EH (cell line): ENCODE measurements at regions not wholly inside any gene's neighbourhood (a gene's known extent, or its start where the extent isn't known, plus 50 kb on each side); places are given as distances from the start of the nearest gene placed in this dataset.

Source experiments
- DNase-seq: peaks from one replicate; pipeline ENCODE4 v3.0.0-alpha.2; 2015; ENCODE audit warnings: low read depth

DNA sequence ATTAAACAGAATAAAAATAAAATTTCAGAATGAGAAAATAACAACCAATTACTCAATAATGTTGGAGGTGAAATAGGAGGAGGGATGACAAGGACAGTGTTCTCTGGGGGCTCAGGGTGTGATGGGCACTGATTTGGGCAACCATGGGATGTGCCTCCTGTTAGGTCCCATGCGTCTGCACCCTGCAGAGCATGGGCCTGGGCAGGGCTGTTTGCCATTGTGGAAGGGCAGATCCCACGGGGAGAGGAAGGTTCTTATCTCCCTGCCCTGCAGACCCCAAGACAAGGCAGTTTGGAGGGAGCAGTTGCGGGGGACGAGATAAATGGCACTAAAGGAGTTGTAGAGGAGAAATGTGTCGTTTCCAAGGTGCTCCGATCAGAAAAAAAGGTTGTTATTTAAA lies 206.3 kb downstream of the THBS2 start:
- DNase-seq = no peak

DNA sequence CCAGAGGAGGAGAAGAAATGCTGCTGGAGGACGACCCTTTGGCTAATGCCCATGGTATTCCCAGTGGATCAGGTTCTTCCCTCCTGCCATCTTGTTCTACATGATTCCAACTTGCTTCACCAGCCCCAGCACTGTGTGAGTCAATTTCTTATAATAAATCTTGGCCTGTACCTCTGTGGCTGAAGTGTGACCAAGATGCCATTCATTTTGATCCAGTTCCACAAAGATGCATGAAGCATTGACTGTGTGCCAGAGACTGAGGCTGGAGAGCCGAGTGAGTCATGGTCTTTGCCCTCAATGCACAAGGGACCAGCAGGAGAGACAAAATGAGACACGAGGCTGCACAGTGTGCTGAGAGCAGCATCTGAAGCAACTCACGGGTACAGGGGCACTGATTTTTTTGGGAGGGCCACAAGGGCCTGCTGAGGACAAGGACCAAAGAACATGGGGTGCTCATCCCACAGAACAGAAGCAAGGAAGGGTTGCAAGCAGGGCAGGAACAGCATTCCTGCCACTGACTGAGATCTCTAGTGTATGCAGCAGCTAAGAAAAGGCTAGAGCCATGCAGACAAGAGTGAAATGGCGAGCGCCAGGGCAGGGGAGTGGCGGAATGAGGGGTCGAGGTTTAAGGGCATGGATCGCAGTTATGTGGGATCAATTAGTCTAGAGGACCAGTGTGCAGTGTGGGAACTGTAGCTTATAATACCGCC lies 207.0 kb downstream of the THBS2 start:
- DNase-seq = peak; percentile 94

DNA sequence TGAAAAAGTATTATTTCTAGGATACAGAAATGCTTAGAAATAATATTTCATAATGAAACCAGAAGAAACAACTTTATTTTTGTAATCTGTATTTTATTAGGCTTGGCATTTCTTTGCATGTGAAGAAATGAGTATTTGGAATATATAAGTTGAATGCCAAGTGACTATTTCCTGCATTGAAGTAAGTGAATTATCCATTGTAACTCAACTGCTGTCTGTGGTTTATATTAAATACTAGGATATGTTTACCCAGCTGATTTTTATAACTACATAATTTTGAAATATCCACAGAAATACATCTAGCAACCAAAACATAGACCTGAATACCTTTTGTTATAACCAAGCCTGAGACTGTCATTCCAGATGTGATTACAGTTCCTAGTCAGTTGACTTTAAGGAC lies 207.6 kb downstream of the THBS2 start:
- DNase-seq = no peak

DNA sequence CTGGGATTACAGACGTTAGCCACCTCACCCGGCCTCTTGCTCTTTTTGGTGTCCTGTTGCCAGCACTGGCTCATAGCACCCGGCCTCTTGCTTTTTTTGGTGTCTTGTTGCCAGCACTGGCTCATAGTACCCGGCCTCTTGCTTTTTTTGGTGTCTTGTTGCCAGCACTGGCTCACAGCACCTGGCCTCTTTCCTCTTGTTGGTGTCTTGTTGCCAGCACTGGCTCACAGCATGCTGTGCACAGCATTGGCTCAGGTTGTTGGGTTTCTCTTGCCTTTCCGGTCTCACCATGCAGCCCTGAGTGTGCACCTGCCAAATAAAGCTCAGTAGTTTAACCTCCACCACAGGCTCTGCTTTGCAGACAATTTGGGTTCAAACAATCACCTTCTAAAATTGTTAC lies 208.2 kb downstream of the THBS2 start:
- DNase-seq = no peak

DNA sequence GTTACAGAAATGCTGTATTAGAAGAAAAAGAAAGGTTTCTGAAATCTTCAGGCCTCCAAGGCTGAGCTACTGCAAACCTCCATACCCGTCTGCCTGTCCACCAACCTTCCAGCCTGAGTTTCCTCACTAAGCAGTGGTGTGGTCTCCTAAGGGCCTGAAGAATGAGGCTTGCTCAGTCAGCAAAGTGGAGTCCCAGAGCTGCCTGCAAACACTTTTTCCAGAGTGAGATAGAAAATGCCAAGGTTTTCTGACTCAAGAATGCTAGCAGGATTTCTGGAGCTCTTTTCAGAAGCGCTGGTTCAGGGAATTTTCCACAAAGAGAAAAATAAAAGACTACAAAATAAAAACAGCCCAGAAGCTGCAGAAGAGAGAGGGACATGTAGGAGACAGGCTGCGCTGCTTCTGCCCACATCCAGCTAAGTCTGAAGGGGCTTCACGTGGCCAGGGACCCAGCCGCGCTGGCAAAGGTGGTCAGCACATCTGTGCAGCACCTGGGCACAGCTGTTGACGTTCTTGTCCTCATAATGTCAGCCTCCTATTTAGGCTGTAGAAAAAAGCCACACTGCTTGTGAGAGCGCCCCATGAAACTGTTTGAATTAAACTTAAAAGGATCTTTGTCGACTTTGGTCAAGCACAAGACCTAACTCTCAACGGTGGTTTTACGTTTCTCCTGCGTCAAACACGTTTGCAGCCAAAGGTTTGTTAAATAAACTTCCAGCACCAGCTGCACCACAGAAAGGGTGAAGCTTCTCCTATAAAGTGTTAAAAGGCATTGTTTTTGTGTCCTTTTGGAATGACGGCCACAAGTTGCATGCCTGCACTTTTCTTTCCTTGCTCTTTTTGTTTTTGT lies 209.0 kb downstream of the THBS2 start:
- no peak for DNase-seq

DNA sequence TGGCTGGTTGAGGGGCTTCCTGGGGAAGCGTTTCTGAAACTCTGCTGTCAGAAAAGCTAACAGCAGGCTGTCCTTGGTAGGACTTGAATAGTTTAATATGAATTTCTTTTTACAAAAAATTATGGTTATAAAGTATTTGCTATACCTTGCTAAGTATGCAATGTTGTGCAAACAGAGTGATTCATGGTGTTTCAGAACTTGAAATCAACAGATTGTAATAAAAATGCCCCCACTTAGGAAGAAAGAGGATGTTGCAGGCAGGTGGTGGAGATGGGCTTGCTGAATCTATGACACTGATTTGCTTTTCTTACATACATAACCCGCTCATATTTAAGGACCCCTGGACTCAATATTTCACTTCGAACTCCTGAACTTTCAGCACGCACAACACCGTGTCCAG lies 211.6 kb downstream of the THBS2 start:
- DNase-seq = no peak

DNA sequence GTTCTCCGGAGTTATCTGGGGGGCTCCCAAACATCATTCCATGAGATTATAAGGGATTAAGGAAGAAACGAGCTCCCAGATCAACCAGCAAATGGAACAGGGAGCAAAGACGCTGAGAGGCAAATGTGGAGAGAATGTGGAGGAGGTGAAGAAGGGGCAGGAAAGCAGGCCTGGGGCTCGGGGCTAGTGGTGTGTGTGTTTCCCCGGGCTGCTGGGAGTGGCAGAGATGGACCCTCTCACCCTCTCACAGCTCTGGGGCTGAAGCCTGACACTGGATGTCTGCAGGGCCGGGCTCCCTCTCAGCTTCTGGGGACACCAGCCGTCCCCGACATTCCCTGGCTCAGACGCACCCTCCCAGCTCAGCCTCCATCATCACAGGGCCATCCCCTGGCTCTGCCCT lies 212.6 kb downstream of the THBS2 start:
- DNase-seq = no peak

DNA sequence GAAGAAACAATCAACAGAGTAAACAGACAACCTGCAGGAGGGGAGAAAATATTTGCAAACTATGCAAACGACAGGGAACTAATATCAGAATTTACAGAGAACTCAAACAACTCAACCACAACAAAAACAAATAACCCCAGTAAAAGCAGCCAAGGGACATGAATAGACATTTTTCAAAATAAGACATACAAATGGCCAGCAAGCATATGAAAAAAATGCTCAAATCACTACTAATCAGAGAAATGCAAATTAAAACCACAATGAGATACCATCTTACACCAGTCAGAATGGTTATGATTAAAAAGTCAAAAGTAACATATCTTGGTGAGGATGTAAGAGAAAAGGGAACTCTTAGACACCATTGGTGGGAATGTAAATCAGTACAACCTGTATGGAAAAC lies 215.0 kb downstream of the THBS2 start:
- peak; percentile 69 for DNase-seq

DNA sequence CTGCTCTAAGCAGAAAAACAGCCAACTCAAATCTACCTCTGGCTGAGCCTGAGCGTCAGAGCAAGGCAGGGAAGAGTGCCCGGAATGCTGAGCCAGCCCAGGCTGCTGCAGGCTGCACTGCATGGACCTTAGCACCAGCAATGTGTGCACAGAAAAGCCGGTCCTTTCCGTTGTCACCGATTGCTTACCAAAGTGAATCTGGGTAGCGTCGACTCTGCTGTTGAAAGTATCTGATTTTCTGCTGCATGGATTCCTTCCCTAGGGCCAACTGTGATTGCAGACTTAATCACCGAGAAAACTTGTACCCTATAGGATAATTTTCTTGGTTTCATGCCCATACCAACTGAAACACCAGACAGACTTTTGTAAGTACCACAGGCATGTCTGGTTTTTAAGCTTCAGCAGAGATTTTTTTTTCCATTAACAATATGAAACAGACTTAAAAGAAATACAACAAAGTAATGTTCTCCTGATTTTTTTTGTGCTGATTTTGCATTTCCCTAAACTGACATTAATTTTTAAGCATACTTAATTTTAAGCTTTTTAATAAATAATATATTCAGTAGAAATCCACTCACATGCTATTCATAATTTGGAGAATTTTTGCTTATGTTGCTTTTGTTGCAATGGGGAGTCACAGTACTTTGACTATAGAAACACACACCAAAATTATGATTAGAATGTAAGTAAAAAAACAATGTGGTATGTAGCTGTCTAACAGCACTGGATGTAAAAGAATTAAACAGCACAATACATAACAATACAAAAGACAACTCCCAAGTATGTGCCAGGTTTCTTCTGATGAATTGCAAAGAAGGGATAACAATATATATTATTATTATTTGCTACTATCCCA lies 218.0 kb downstream of the THBS2 start:
- peak; percentile 89 for DNase-seq

DNA sequence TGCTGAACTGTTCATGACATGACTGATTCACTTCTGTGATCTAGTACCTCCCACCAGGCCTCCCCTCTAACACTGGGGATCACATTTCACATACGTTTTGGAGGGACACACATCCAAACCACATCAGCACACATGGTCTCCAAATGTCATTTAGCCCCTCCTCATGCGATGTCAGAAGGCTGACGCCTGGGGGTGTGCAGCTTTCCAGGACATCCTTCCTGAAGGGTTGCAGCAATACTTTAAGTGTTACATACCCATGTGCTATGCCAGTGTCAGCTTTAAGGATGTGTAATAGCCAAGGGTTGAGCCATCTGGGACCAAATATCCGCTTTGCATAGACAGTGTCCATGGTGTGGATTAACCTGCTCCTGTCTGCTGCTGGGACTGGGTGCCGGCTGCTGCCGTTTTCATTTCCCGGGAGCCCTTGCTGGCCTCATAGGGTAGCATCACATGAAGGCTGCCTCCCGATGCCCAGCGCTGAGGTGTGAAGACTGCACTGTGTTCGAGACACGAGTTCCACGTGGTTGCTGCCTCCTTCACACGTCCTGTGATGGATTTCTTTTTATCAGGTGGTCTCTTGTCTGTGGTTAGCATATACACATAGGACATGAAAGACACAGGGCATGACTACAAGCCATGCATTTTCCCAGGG lies 219.0 kb downstream of the THBS2 start:
- DNase-seq = peak; percentile 71

DNA sequence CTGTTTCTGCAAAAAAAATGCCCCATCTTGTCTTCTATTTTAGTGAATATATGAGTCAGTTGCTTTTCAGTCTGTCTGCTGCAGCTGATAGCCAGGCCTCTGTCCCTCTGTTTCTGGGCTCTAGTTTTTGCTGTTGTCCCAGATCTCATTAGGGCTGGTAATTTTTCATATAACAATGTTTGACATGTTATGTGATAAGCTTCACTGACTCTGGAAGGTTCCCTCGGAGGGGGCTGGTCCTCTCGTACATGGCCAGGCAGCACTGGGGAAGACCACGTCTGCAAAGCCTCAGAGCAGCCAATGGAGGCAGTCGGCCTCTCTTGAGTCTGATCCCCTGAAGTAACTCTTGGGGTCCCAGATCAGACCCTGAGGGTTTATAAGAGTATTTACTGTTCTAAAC lies 223.8 kb downstream of the THBS2 start:
- no peak for DNase-seq

DNA sequence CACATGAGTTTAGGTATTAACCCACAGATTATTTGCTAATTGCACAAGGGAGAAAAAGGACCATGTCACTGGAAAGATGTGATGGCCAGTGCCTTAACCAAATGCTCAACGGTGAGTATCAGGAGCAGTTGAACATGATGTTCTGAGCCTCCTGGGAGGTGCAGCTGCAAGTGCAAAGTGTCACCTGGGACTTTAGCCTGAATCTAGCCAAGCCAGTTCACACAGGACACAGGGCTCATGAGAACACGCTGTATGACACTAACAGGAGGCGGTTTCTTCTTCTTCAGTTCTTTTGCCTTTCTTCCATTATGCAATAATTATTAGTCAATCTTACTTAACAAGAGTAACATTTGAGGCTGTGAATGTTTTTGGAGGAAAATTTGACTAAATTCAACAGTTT lies 225.3 kb downstream of the THBS2 start:
- no peak for DNase-seq

DNA sequence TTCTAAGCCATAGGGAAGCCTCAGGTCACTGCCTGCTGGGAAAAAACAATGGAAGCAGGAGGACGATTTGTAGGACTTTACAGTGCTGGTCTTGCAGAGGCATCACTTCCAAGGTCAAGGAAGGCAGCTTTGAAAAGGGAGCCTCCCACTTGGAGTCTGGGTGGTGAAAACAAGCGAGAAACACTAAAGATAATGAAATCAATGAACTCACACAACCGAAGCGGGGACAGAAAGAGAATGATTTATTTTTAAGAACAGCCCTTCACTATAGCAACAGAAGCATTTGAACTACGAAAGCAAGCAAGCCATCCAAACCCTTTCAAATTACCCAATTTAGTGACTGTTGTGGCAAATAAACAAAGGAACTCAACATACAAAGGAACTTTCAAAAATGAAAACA lies 227.5 kb downstream of the THBS2 start:
- no peak for DNase-seq

DNA sequence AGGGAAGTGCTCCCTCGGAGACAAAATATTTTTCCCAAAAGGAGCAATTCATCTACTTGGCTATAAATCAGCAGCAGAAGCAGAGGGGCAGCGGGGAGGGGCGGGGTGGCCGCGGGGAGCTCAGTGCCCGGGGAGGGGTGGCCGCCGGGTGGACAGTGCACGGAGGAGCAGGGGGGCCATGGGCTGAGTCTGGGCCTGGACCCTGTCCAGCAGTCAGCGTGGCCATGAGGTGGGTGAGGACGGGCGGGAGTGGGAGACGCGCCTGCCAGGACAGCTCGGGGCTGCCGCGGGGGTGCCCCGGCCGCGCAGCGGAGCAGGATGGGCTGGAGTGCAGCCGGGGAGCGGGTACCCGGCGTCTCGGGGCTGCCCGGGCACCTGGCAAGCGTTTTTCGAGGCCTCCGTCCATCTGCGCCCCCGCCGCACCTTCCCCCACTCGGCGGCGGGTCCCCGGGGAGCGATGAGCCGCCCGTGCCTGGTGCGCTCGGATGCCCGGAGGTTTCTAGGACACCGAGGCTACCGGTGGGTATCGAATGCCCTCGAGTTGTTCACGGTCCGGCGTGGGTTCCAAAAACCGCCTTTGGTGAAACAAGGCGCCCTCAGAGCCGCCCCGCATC lies 229.5 kb downstream of the THBS2 start:
- DNase-seq = no peak

DNA sequence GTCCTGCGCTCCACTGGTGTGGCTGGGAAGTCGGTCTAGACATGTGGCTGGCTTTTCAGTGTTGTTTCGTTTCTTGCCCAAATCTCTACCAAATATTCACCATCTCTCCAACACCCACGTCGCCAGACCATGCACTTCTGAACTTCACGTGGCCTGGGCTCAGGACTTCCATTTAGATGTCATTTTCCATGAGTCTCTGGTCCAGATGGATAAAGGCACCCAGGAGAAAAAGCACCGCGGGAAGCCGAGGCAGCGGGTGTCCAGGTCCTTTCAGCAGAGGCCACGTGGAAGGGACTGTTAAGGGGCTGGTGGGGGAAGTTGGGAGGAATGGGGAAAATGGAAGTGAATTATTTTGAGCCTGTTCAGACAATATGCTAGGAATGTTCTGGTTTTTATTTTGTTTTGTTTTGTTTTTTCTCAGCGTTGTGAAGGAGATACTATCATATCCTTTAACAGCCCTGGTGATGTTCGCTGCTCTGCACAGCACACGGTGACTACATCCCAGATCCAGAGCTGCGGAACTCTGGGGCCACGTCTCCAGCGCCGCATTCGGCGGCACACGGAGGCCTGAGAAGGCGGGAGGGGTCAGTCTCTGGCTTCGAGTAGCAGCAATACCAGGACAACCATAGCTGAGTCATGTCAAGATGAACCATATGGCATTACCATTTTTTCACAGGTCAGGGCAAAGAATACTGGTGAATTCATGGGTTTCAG lies 230.3 kb downstream of the THBS2 start:
- DNase-seq = no peak

DNA sequence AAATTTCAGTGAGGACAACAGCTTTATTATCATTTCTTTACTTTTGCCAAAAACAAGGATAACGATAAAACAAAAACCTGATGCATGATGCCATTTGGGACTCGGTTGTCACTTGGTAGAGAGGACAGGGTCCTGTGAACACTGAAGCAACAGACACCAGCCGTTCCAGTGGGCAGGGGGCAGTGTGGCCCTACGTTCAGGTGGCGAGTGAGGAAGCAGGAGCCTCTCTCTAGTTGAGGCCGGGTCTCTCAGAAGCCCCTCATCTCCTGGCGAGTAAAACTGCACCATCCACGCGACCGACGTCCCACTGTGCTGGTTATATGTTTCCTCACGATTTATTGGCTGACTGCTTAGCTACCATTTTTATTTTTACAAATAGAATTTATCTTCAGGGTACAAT lies 231.6 kb downstream of the THBS2 start:
- no peak for DNase-seq

DNA sequence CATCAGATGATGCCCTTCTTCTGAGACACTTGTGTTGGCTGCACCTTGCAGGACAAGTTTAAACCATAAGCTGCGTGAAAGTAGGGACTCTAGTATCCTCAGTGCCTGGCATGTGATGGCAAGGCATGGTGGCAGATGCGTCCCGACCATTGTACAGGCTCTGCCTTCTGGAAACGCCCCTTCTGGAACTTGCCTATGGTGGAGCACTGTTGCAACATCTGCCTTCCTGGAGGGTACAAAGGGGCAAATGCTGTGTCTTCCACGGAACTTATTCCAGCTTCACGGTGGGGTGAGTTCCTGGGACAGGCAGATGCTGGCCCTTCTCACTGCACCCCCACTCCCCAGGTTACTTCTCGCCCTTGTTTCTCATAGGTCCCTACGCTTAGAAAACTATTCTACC lies 232.8 kb downstream of the THBS2 start:
- no peak for DNase-seq

DNA sequence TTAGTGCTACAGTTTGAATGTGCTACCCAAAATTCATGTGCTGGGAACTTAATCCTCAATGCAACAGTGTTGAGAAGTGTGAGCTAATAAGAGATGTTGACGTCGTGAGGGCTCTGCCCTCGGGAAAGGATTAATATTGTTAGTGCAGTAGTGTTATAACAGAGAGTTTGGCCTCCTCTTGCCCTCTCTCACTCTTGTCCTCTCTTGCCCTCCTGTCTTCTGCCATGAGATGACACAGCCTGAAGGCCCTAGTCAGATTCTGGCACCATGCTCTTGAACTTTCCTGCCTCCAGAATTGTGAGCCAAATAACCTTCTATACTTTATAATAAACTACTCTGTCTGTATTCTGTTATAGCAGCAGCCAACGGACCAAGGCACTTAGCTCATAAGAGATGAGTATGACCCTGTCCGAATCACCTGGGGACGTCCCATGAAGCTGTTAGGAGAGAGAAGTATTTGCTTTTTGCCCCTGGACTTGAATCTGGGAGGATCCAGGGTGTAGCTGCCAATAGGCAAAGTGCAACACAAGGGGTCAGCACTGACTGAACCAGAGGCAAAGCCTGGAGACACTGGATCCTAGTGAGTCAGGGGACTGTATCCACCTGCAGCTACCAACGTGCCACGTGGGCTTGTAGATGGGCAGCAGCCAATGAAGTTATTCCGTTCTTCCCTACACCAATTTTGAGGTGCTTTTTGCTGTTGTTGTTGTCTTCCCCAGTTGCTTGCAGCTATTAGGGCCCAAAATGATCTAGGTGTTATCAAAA lies 233.7 kb downstream of the THBS2 start:
- DNase-seq = no peak

DNA sequence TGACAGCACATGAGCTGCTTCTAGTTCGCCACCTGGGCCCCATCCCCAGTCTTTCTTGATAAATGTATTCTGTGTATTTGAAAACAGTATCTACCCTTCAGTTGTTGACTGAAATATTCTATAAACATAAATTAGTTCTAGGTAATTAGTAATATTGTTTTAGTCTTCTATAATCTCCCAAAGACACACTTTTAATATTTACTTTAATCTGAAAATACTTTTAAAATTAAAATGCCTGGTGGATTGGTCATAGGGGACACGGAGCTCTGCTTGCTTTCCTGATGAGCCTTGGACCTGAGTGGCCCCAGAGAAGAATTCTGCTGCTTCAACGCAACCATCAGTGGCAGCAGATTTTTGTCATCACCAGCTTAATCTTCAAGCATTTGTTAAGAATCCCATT lies 234.5 kb downstream of the THBS2 start:
- no peak for DNase-seq

DNA sequence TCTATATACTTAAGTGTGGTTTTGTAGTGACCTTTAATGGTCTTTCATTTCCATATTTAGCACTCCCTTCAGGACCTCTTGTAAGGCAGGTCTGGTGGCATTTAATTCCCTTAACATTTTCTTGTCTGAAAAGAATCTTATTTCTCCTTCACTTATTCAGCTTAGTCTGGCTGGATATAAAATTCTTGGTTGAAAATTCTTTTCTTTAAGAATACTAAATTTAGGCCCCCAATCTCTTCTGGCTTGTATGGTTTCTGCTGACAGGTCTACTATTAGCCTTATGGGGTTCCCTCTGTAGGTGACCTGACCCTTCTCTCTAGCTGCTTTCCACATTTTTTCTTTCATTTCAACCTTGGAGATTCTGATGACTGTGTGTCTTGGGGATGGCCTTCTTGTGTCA lies 236.9 kb downstream of the THBS2 start:
- DNase-seq = no peak
